Fibroblast of mammary gland (primary cell): ENCODE measurements at regions not wholly inside any gene's neighbourhood (a gene's known extent, or its start where the extent isn't known, plus 50 kb on each side); places are given as distances from the start of the nearest gene placed in this dataset.

Experiments used
- DNase-seq: peaks from one replicate; pipeline ENCODE4 v3.0.0-alpha.2; 2010; ENCODE audit warnings: low read depth
- H3K4me3 ChIP-seq: 2 replicates; pipeline ENCODE4 v1.5.1; 2011; ENCODE audit warnings: low read depth, mild to moderate bottlenecking, low read length, moderate library complexity; ENCODE audit not compliant: control insufficient read depth
- CTCF ChIP-seq: conservative IDR thresholded peaks from 2 replicates; pipeline ENCODE4 v1.5.1; 2011; ENCODE audit warnings: low read depth, low read length, inconsistent platforms; ENCODE audit not compliant: control insufficient read depth, insufficient read depth

GRCh38 chr10:111475720-111476119 lies 398.9 kb downstream of the ADRA2A start:
- no peak for TF ChIP-seq CTCF
- peak; percentile 40 for DNase-seq
- H3K4me3 ChIP-seq: no peak overlapping the region

GRCh38 chr10:111478651-111479050 lies 401.8 kb downstream of the ADRA2A start:
- no peak for TF ChIP-seq CTCF
- DNase-seq: no peak
- H3K4me3 ChIP-seq: no peak overlapping the region

- no peak overlapping the region for H3K4me3 ChIP-seq
- TF ChIP-seq CTCF: no peak
- no peak for DNase-seq
These were observed 403.1 kb downstream of the ADRA2A start for GRCh38 chr10:111479966-111480365.

- no peak for TF ChIP-seq CTCF
- no peak overlapping the region for H3K4me3 ChIP-seq
- DNase-seq: peak; percentile 14
These were observed 404.5 kb downstream of the ADRA2A start for GRCh38 chr10:111481261-111481826.

GRCh38 chr10:111481866-111482265 lies 405.0 kb downstream of the ADRA2A start:
- TF ChIP-seq CTCF: no peak
- no peak for DNase-seq
- H3K4me3 ChIP-seq: no peak overlapping the region

GRCh38 chr10:111482621-111483216 lies 405.9 kb downstream of the ADRA2A start:
- no peak for TF ChIP-seq CTCF
- DNase-seq: no peak

More at GRCh38 chr10:111482621-111483216, 405.9 kb downstream of the ADRA2A start:
- no peak overlapping the region for H3K4me3 ChIP-seq
